ENCODE measurements at regions not wholly inside any gene's neighbourhood (a gene's known extent, or its start where the extent isn't known, plus 50 kb on each side); places are given as distances from the start of the nearest gene placed in this dataset.

DNA sequence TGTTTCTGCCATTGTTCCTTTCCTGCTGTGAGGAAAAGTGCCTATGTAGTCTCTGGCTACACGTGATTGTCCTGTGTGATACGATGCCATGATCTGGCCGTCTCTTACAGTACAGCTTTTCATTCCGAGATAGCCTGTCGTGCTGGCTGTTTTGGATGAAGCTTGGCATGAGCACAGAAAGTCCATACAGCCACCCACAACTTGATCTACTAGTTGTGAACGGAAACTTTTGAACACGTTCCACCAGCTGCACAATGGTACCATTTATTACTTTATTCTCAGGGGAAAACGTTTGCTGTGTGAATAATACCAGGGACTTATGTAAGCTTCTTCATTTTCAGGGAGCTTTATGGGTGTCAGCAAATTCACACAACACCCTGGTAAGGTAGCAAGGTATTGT lies 217.6 kb upstream of the ANKRD55 start:
- Mint-ChIP-seq H3K4me1 (ENCODE audit: low read depth, unreplicated experiment) (no peaks in the 10 kb centered on the region), H3K9me3 (ENCODE audit: unreplicated experiment) (no peaks in the 10 kb centered on the region), H3K4me3 (ENCODE audit: unreplicated experiment) (no peak overlapping the region), H3K27me3 (ENCODE audit: unreplicated experiment) (no peaks in the 10 kb centered on the region), H3K36me3 (ENCODE audit: unreplicated experiment) (no peaks in the 10 kb centered on the region), H3K27ac (ENCODE audit: unreplicated experiment) (no peak overlapping the region)
- TF ChIP-seq CTCF (IDR thresholded peaks at IDR 0.05; ENCODE audit: partially characterized antibody, unreplicated experiment), result no peak
- no peak for DNase-seq

DNA sequence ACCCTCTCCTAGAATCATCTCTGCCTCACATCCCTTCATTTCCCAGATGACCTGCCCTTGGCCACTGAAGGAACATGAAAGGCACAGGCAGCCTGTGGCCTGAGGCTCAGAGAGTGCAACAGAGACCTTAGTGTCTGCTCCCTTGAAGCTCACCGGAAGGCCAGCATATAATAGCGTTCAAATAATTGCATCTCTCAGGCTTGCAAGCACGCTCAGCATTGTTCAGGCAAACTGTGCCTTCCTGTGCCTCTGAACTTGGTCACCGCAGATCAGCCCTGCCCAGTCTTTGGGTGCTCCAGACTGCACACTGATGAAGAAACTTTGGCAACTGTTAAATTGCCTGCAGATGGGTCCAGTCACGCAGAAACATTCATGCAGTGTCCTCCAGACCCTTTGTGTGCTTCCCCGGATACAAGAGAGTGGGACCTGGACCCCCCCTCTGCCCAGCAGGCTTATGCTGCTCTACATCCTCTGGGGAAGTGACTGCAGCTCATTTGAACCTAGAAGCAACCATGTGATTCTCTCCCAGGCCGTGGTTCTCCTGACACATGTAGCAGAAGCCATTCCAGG lies 216.0 kb upstream of the ANKRD55 start:
- Mint-ChIP-seq H3K27me3 (ENCODE audit: unreplicated experiment) (no peaks in the 10 kb centered on the region), H3K4me1 (ENCODE audit: low read depth, unreplicated experiment) (no peaks in the 10 kb centered on the region), H3K27ac (ENCODE audit: unreplicated experiment) (no peak overlapping the region), H3K4me3 (ENCODE audit: unreplicated experiment) (no peak overlapping the region), H3K9me3 (ENCODE audit: unreplicated experiment) (no peaks in the 10 kb centered on the region), H3K36me3 (ENCODE audit: unreplicated experiment) (no peaks in the 10 kb centered on the region)
- TF ChIP-seq CTCF (IDR thresholded peaks at IDR 0.05; ENCODE audit: partially characterized antibody, unreplicated experiment), result no peak
- no peak for DNase-seq

- no peaks in the 10 kb centered on the region for H3K9me3 Mint-ChIP-seq (ENCODE audit: unreplicated experiment)
Measured at GRCh38 chr5:56447656-56448055, 214.5 kb upstream of the ANKRD55 start.

DNA sequence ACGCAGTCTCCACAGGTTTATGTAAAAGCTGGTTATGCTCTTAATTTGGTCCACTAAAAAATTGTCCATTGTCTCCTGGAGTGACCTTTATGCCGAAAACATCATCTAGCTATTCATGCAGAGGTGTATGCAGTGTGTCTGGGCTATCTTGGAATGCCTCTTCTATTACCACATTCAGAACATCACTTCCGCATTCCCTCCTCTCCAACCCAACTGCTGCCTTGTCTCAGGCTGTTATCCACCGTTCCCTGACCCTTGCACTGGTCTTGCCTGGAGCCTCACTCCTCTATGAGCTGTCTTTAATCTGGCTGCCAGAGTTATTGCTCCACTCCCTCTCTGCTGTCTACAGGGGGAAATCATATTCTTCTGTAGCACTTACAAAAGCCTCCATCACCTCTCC lies 214.1 kb upstream of the ANKRD55 start:
- no peak for DNase-seq
- no peaks in the 10 kb centered on the region for H3K4me1 Mint-ChIP-seq (ENCODE audit: low read depth, unreplicated experiment)
- H3K9me3 Mint-ChIP-seq (ENCODE audit: unreplicated experiment), result no peaks in the 10 kb centered on the region
- H3K36me3 Mint-ChIP-seq (ENCODE audit: unreplicated experiment), result no peaks in the 10 kb centered on the region
- no peak for TF ChIP-seq CTCF (IDR thresholded peaks at IDR 0.05; ENCODE audit: partially characterized antibody, unreplicated experiment)
- H3K4me3 Mint-ChIP-seq (ENCODE audit: unreplicated experiment), result no peak overlapping the region
- no peak overlapping the region for H3K27ac Mint-ChIP-seq (ENCODE audit: unreplicated experiment)
- no peaks in the 10 kb centered on the region for H3K27me3 Mint-ChIP-seq (ENCODE audit: unreplicated experiment)

More at GRCh38 chr5:56447656-56448055, 214.5 kb upstream of the ANKRD55 start:
- no peak overlapping the region for H3K4me3 Mint-ChIP-seq (ENCODE audit: unreplicated experiment)
- H3K36me3 Mint-ChIP-seq (ENCODE audit: unreplicated experiment), result no peaks in the 10 kb centered on the region
- TF ChIP-seq CTCF (IDR thresholded peaks at IDR 0.05; ENCODE audit: partially characterized antibody, unreplicated experiment), result no peak
- H3K4me1 Mint-ChIP-seq (ENCODE audit: low read depth, unreplicated experiment), result no peaks in the 10 kb centered on the region
- H3K27ac Mint-ChIP-seq (ENCODE audit: unreplicated experiment), result no peak overlapping the region
- no peaks in the 10 kb centered on the region for H3K27me3 Mint-ChIP-seq (ENCODE audit: unreplicated experiment)
- DNase-seq, result no peak

- no peaks in the 10 kb centered on the region for H3K27me3 Mint-ChIP-seq (ENCODE audit: unreplicated experiment)
- H3K9me3 Mint-ChIP-seq (ENCODE audit: unreplicated experiment), result no peaks in the 10 kb centered on the region
- no peak overlapping the region for H3K27ac Mint-ChIP-seq (ENCODE audit: unreplicated experiment)
- H3K36me3 Mint-ChIP-seq (ENCODE audit: unreplicated experiment), result no peaks in the 10 kb centered on the region
- no peak for TF ChIP-seq CTCF (IDR thresholded peaks at IDR 0.05; ENCODE audit: partially characterized antibody, unreplicated experiment)
- DNase-seq, result no peak
- H3K4me1 Mint-ChIP-seq (ENCODE audit: low read depth, unreplicated experiment), result no peaks in the 10 kb centered on the region
- no peak overlapping the region for H3K4me3 Mint-ChIP-seq (ENCODE audit: unreplicated experiment)
Measured at GRCh38 chr5:56446728-56447127, 213.6 kb upstream of the ANKRD55 start.

Data from glutamatergic neuron (in vitro differentiated cells).